Panc1 (cell line): ENCODE measurements at regions not wholly inside any gene's neighbourhood (a gene's known extent, or its start where the extent isn't known, plus 50 kb on each side); places are given as distances from the start of the nearest gene placed in this dataset.

Experiments used
- ATAC-seq: fragments of 200-7000 bp; cut with Tn5 transposase; 2 replicates; pipeline ENCODE4 v1.9.1; 2020; ENCODE audit warnings: mild to moderate bottlenecking, moderate library complexity
- BruUV-seq: library from RNA; stranded (reverse); fragments of 400-500 nt; replicated peaks from 2 replicates; lab custom pipeline; 2021; lab: Mats Ljungman, UMichigan
- CTCF ChIA-PET: fragments of 300-600 bp; sonication (Branson Sonifier 250); formaldehyde crosslinking; loops from one replicate; lab custom pipeline; 2022; ENCODE audit warnings: antibody characterized with exemption; lab: Charles Lee
- POLR2A ChIA-PET: fragments of 300-600 bp; sonication (Branson Sonifier 250); formaldehyde crosslinking; loops from one replicate; lab custom pipeline; 2022; ENCODE audit warnings: antibody characterized with exemption; lab: Charles Lee
- DNase-seq: peaks from one replicate; pipeline ENCODE4 v3.0.0-alpha.2; 2010; ENCODE audit warnings: low read depth, low spot score
- H3K27ac ChIP-seq: 2 replicates; pipeline ENCODE4 v1.5.1; 2011; ENCODE audit warnings: mild to moderate bottlenecking, low read length, inconsistent platforms
- H3K27me3 ChIP-seq: fragments of 200-500 bp; sonication (Bioruptor generic); 2 replicates; pipeline ENCODE4 v1.6.0; 2014; ENCODE audit warnings: low read length, inconsistent platforms; ENCODE audit not compliant: control insufficient read depth, insufficient read depth
- H3K36me3 ChIP-seq: fragments of 200-500 bp; sonication (Bioruptor generic); 2 replicates; pipeline ENCODE4 v1.5.1; 2014; ENCODE audit warnings: inconsistent platforms, mild to moderate bottlenecking, low read length, moderate library complexity; ENCODE audit not compliant: control insufficient read depth, insufficient read depth
- H3K4me1 ChIP-seq: 2 replicates; pipeline ENCODE4 v1.5.1; 2011; ENCODE audit warnings: inconsistent platforms, mild to moderate bottlenecking, low read length, moderate library complexity; ENCODE audit not compliant: control insufficient read depth, insufficient read depth
- H3K4me3 ChIP-seq, 2 experiments: 2 replicates each; pipeline ENCODE4 v1.5.1; 2011 to 2012; ENCODE audit warnings: low read depth in 2 of 2, low read length in 2 of 2, mild to moderate bottlenecking in 2 of 2, inconsistent platforms in 1 of 2, moderate library complexity in 1 of 2
- H3K9me3 ChIP-seq: fragments of 200-500 bp; sonication (Bioruptor generic); 2 replicates; pipeline ENCODE4 v1.5.1; 2014; ENCODE audit warnings: low read depth, mild to moderate bottlenecking, inconsistent platforms, low read length, moderate library complexity; ENCODE audit not compliant: control insufficient read depth, insufficient read depth
- POLR2AphosphoS5 ChIP-seq: IDR thresholded peaks from 2 replicates; pipeline ENCODE4 v1.6.1; 2012; ENCODE audit warnings: mild to moderate bottlenecking, low read depth, low read length, moderate library complexity
- SIN3A ChIP-seq: IDR thresholded peaks from 2 replicates; pipeline ENCODE4 v1.6.1; 2012; ENCODE audit warnings: low read depth, mild to moderate bottlenecking, low read length, moderate library complexity, borderline replicate concordance; ENCODE audit not compliant: insufficient read depth
- TCF7L2 ChIP-seq: IDR thresholded peaks from 2 replicates; pipeline ENCODE4 v1.6.1; 2011; ENCODE audit warnings: mild to moderate bottlenecking, low read depth, low read length, inconsistent platforms
- in situ Hi-C: cut with HindIII; loops from 2 replicates; pipeline ENCODE4 v1.10.0; 2016; ENCODE audit warnings: low sequenced_read_pairs, low pct_unique_long_range_greater_than_20kb
- intact Hi-C: fragments of 100-400 bp; cut with micrococcal nuclease; formaldehyde crosslinking; loops from one replicate; pipeline ENCODE4 v1.10.0; 2022; ENCODE audit not compliant: unreplicated experiment
- TF ChIP-seq, protein P1 (sequence below): fragments of 450-650 bp; IDR thresholded peaks from 2 replicates; pipeline ENCODE4 v1.5.1; 2017; ENCODE audit warnings: mild to moderate bottlenecking
- TF ChIP-seq, protein P2 (sequence below), 2 experiments: IDR thresholded peaks; 2 replicates each; pipeline ENCODE4 v1.6.1; 2011 to 2012; ENCODE audit warnings: low read depth in 2 of 2, control low read depth in 1 of 2, low read length in 1 of 2, mild to moderate bottlenecking in 1 of 2, moderate library complexity in 1 of 2; ENCODE audit not compliant: insufficient read depth in 1 of 2

DNA sequence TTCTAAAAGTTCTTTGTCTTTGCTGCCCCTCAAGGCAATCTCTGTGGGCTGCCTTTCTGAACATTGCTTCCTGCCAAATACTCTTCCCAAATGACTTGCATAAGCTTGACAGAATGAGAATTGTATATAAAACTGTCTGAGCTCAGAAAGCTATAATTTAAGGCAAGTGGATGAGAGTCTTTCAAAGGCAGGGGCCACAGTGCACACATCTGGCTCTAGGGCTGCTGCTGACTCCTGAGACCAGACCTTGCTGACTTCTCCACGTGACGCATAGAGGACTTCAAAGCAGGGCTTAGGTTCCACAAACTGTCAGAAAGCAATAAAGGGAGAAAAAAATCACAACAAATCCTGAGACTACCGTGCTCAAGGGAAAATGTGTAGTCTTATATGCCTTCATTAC lies 79.4 kb upstream of the DIRAS2 start:
- H3K9me3 ChIP-seq, result no peaks in the 10 kb centered on the region
- no peak for DNase-seq
- POLR2A ChIA-PET, result no interaction called here
- intact Hi-C loops, result no loop called here
- no peaks in the 10 kb centered on the region for H3K4me1 ChIP-seq
- CTCF ChIA-PET, result no interaction called here
- no peaks in the 10 kb centered on the region; the same call in 1 of the 2 replicates for H3K36me3 ChIP-seq
- no peak overlapping the region for H3K27ac ChIP-seq
- ATAC-seq, result no peak
- no peak overlapping the region for H3K4me3 ChIP-seq
- H3K27me3 ChIP-seq, result no peaks in the 10 kb centered on the region
- BruUV-seq, result no TSS peak
- no peak for TF ChIP-seq SIN3A
- TF ChIP-seq, protein P1, sequence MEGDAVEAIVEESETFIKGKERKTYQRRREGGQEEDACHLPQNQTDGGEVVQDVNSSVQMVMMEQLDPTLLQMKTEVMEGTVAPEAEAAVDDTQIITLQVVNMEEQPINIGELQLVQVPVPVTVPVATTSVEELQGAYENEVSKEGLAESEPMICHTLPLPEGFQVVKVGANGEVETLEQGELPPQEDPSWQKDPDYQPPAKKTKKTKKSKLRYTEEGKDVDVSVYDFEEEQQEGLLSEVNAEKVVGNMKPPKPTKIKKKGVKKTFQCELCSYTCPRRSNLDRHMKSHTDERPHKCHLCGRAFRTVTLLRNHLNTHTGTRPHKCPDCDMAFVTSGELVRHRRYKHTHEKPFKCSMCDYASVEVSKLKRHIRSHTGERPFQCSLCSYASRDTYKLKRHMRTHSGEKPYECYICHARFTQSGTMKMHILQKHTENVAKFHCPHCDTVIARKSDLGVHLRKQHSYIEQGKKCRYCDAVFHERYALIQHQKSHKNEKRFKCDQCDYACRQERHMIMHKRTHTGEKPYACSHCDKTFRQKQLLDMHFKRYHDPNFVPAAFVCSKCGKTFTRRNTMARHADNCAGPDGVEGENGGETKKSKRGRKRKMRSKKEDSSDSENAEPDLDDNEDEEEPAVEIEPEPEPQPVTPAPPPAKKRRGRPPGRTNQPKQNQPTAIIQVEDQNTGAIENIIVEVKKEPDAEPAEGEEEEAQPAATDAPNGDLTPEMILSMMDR, result no peak
- no peak for TF ChIP-seq POLR2AphosphoS5
- no peak for TF ChIP-seq TCF7L2
- TF ChIP-seq, protein P2, sequence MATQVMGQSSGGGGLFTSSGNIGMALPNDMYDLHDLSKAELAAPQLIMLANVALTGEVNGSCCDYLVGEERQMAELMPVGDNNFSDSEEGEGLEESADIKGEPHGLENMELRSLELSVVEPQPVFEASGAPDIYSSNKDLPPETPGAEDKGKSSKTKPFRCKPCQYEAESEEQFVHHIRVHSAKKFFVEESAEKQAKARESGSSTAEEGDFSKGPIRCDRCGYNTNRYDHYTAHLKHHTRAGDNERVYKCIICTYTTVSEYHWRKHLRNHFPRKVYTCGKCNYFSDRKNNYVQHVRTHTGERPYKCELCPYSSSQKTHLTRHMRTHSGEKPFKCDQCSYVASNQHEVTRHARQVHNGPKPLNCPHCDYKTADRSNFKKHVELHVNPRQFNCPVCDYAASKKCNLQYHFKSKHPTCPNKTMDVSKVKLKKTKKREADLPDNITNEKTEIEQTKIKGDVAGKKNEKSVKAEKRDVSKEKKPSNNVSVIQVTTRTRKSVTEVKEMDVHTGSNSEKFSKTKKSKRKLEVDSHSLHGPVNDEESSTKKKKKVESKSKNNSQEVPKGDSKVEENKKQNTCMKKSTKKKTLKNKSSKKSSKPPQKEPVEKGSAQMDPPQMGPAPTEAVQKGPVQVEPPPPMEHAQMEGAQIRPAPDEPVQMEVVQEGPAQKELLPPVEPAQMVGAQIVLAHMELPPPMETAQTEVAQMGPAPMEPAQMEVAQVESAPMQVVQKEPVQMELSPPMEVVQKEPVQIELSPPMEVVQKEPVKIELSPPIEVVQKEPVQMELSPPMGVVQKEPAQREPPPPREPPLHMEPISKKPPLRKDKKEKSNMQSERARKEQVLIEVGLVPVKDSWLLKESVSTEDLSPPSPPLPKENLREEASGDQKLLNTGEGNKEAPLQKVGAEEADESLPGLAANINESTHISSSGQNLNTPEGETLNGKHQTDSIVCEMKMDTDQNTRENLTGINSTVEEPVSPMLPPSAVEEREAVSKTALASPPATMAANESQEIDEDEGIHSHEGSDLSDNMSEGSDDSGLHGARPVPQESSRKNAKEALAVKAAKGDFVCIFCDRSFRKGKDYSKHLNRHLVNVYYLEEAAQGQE (IDR thresholded peaks at IDR 0.05; ENCODE audit: insufficient read depth in 1 of 2, low read depth in 2 of 2, low read length in 1 of 2), result no peak
- in situ Hi-C loops, result no loop called here

DNA sequence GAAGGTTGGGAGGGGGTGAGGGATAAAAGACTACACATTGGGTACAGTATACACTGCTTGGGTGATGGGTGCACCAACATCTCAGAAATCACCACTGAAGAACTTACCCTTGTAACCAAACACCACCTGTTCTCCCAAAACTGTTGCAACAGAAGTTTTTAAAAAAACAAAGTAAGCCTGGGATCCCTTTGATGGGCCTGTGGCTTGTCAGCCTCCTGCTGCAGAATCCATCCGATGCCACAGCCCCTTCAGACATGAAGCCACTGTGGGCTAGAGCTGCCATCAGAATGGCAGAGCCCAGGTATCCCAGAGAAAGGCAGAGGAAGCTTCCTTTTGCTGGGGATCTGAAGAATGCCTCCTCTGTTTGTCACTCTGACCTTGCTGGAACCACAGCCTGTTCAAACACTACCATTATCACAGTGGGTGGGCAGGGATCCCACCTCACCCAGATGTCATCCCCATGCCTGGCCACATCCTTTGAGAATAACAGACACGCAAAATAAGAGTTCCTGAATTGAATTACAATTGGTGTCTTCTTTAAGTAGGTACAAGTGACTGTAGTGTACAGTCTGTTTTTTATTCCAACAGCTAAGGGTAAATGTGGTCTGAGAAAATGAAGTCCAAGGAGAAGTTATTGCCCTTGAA lies 78.1 kb upstream of the DIRAS2 start:
- CTCF ChIA-PET, result no interaction called here
- ATAC-seq (no peak), DNase-seq (no peak)
- Histone ChIP-seq H3K36me3 (no peaks in the 10 kb centered on the region; the same call in 1 of the 2 replicates), H3K9me3 (no peaks in the 10 kb centered on the region), H3K27ac (no peak overlapping the region), H3K27me3 (no peaks in the 10 kb centered on the region), H3K4me1 (no peaks in the 10 kb centered on the region), H3K4me3 (no peak overlapping the region)
- intact Hi-C loops, result no loop called here
- in situ Hi-C loops, result no loop called here
- TF ChIP-seq SIN3A (no peak), TCF7L2 (no peak), POLR2AphosphoS5 (no peak)
- TF ChIP-seq, protein P2 (IDR thresholded peaks at IDR 0.05; ENCODE audit: insufficient read depth in 1 of 2, low read depth in 2 of 2, low read length in 1 of 2), result no peak
- TF ChIP-seq, protein P1, result no peak
- POLR2A ChIA-PET, result no interaction called here
- no TSS peak for BruUV-seq
